HG02943 (cell line): ENCODE measurements at regions not wholly inside any gene's neighbourhood (a gene's known extent, or its start where the extent isn't known, plus 50 kb on each side); places are given as distances from the start of the nearest gene placed in this dataset.
"Not testable (repeated sequence)": the region's sequence is repeated elsewhere in the genome, so short reads cannot be mapped to it uniquely, and the experiment has no call there.

ENCODE experiments used
- ATAC-seq: cut with Tn5 transposase; IDR thresholded peaks from one replicate; pipeline ENCODE4 v1.9.1; 2021; ENCODE audit warnings: mild to moderate bottlenecking, low read depth, moderate library complexity; ENCODE audit not compliant: unreplicated experiment

- no peak for ATAC-seq
Measured at GRCh38 chr12:25889185-25889584, 69.3 kb upstream of the RASSF8 start.

DNA sequence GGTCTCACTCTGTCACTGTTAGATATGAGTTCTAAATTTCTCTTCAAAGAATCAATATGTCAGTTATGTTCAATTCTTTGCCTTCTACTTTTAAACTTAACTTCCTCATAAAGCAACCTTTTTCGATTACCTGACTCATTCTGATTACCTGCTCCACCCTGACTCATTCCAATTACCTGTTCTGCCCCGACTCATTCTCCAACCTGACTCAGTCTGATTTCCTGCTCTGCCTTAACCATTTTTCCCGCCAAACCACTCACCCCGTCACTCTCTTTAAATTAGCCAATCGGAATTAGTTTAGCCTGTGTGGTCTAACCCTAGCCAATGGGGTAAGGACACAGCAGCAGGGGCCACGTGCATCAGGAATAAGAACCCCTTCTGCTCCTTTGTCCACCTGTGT, 67.4 kb upstream of the RASSF8 start:
- ATAC-seq = not testable (repeated sequence)

DNA sequence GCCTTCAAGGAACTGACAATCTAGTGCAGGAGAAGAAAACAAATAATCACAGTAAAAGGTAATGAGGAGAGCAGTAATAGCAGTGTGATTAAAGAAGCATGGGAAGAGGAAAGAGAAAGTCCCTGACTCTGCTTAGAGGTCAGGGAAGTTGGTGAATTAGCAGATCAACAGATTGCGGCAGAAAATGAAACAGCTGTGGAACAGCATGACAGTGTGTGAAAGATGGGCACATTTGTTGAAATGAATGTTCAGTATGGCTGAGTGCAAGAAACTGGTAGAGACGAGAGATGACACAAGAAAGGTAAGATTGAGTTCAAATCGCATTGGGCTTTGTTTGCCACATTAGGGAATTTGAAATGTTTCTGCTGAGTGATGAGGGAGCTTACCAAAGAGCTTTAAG, 63.7 kb upstream of the RASSF8 start:
- ATAC-seq = no peak

- ATAC-seq = no peak
Measured at GRCh38 chr12:25896981-25897380, 61.5 kb upstream of the RASSF8 start.

DNA sequence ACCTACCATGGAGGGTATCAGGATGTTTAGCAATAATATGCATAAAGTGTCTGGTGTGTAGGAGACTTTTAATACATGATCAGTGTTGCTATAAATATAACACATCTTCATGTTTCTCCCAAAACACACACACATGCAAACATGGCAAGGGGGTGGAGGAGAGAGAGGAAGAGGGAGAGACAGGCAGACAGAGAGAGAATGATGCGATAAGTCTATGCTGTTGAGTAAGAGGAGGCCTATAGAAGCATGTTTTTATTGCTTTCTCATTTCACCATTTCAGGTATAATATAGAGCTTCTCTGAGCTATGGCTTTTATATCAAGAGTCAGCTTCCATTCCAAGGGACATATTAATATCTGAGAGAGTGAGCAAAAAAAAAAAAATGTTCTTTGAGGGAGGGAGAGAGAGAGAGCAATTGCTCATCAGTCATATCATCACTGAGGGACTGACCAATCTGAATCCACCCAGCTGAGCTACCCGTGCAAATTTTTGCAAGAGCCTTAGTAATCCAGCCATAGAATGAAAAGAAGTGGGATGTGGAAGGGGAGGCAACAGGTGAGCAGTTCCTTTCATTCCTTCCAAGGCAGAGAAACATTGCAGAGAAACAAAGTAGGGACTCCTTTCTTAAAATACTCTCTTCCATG, 54.8 kb upstream of the RASSF8 start:
- no peak for ATAC-seq

- ATAC-seq = no peak
Measured at GRCh38 chr12:25904442-25904841, 54.0 kb upstream of the RASSF8 start.

DNA sequence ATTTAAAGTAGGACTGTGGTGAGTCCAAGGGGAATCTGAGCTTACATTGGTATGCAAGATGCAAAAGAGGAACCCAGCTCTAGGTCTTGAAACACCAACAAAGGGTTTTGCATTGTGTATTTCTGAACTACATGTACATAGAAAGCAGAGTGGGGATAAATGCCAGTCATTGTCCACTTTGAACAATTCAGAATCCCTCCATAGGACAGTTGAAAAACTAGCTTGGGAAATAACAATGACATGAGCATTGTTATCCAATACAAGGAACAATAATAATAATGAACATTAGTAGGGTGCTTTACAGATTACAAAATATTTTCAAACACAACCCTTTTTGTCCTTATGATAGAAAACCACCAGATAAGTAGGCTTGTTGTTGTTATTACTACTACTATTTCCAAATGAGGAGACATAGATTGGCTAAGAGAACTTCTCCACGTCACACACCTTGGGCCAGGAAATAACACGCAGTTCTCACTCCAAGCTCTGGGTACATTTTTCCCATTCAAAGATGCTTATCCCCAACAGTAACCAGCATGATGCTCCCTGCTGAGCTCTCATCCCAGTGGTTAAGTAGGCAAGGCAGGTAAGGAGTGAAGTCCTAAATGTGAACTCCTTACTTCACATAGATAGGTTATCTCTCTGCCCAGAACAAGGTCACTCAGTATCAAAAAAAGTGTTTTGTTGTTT, 51.7 kb upstream of the RASSF8 start:
- no peak for ATAC-seq
